Astrocyte of the spinal cord (primary cell): ENCODE measurements at regions not wholly inside any gene's neighbourhood (a gene's known extent, or its start where the extent isn't known, plus 50 kb on each side); places are given as distances from the start of the nearest gene placed in this dataset.

Source experiments
- DNase-seq: peaks from one replicate; pipeline ENCODE4 v3.0.0; 2011; ENCODE audit warnings: low read depth, low spot score
- H3K4me3 ChIP-seq: 2 replicates; pipeline ENCODE4 v1.5.1; 2011; ENCODE audit warnings: low read depth, mild to moderate bottlenecking, low read length, moderate library complexity
- CTCF ChIP-seq: IDR thresholded peaks from 2 replicates; pipeline ENCODE4 v1.5.1; 2012; ENCODE audit warnings: low read depth, mild to moderate bottlenecking, low read length, inconsistent platforms
- in situ Hi-C: cut with HindIII; loops from 2 replicates; pipeline ENCODE4 v1.10.0; 2017; ENCODE audit warnings: low sequenced_read_pairs

- TF ChIP-seq CTCF, result peak; percentile 60
- in situ Hi-C loops, result no loop called here
- DNase-seq, result peak; percentile 25
- no peak overlapping the region for H3K4me3 ChIP-seq
Observed at GRCh38 chr6:10465629-10466499, 51.0 kb upstream of the TFAP2A start.
